Breast epithelium (tissue), 4 donors: ENCODE measurements at regions not wholly inside any gene's neighbourhood (a gene's known extent, or its start where the extent isn't known, plus 50 kb on each side); places are given as distances from the start of the nearest gene placed in this dataset.
"Not testable (repeated sequence)": the region's sequence is repeated elsewhere in the genome, so short reads cannot be mapped to it uniquely, and the experiment has no call there.

Experiments
- DNase-seq, 2 donors: peaks; one replicate each; pipeline ENCODE4 v3.0.0-alpha.2; 2019; ENCODE audit warnings: low spot score in 2 of 2
- H3K27ac ChIP-seq, 2 donors: fragments of 200-600 bp; sonication (generic) in 1 of 2; one replicate each; pipeline ENCODE4 v1.5.1; 2016 to 2019; ENCODE audit warnings: mild to moderate bottlenecking in 1 of 2
- H3K27me3 ChIP-seq, 2 donors: fragments of 200-600 bp; sonication (generic) in 1 of 2; one replicate each; pipeline versions ENCODE4 v1.5.1 to v1.6.0; 2017 to 2019; ENCODE audit warnings: control low read depth in 1 of 2, mild to moderate bottlenecking in 1 of 2
- H3K36me3 ChIP-seq: fragments of 200-600 bp; one replicate; pipeline ENCODE4 v1.5.1; 2019
- H3K4me1 ChIP-seq, 2 donors: fragments of 200-600 bp; sonication (generic); one replicate each; pipeline ENCODE4 v1.5.1; 2016 to 2019; ENCODE audit warnings: control low read depth in 1 of 2
- H3K4me3 ChIP-seq, 3 donors: fragments of 200-600 bp; sonication (generic); 1 replicate in 2 of 3; 2 replicates in 1 of 3; pipeline ENCODE4 v1.5.1; 2016 to 2019; ENCODE audit warnings: mild to moderate bottlenecking in 3 of 3, moderate library complexity in 2 of 3
- H3K9me3 ChIP-seq, 2 donors: fragments of 200-600 bp; sonication (generic) in 1 of 2; one replicate each; pipeline ENCODE4 v1.5.1; 2016 to 2019; ENCODE audit warnings: control low read depth in 1 of 2
- POLR2A ChIP-seq: fragments of 450-650 bp; IDR thresholded peaks from one replicate; pipeline ENCODE4 v1.6.1; 2016; ENCODE audit warnings: antibody characterized with exemption, mild to moderate bottlenecking, moderate library complexity
- POLR2AphosphoS5 ChIP-seq, 3 donors: sonication (generic); formaldehyde crosslinking; IDR thresholded peaks; one replicate each; pipeline ENCODE4 v1.6.1; 2017; ENCODE audit warnings: antibody characterized with exemption in 3 of 3
- intact Hi-C: fragments of 100-400 bp; cut with DNase I; formaldehyde crosslinking; loops from one replicate; pipeline ENCODE4 v1.15.1; 2023; ENCODE audit warnings: low total_unique reads
- TF ChIP-seq, protein P1 (sequence below), 3 donors: fragments of 450-650 bp; IDR thresholded peaks; one replicate each; pipeline ENCODE4 v1.5.1; 2016 to 2017; ENCODE audit warnings: antibody characterized with exemption in 3 of 3, mild to moderate bottlenecking in 3 of 3, moderate library complexity in 3 of 3

DNA sequence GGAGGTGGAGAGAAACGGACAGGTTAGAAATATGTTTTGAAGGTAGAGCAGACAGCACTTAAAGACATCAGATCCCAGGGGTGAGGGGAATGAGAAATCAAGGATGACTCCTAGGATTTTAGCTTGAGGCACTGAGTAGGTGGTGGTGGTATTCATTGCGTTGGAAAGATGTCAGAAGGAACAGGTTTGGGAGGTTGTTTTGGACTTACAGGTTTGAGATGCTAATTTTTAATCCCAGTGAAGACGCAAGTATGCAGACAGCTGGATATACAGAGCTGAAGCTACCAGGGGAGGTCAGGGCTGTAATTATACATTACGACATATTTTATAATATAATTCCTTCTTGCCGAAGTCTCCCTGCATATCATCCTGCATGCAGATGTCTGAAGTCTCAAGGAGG is 433.3 kb downstream of the XYLT1 start:
- no peak overlapping the region for H3K27ac ChIP-seq
- H3K27me3 ChIP-seq, result peaks cover 0 to 6% of the 10 kb centered on the region in 2 donors
- H3K9me3 ChIP-seq, result peaks cover 0 to 7% of the 10 kb centered on the region in 2 donors
- intact Hi-C loops, result no loop called here
- no peaks in the 10 kb centered on the region for H3K36me3 ChIP-seq
- TF ChIP-seq POLR2AphosphoS5 (IDR thresholded peaks at IDR 0.05) (no peak), POLR2A (no peak)
- TF ChIP-seq, protein P1, sequence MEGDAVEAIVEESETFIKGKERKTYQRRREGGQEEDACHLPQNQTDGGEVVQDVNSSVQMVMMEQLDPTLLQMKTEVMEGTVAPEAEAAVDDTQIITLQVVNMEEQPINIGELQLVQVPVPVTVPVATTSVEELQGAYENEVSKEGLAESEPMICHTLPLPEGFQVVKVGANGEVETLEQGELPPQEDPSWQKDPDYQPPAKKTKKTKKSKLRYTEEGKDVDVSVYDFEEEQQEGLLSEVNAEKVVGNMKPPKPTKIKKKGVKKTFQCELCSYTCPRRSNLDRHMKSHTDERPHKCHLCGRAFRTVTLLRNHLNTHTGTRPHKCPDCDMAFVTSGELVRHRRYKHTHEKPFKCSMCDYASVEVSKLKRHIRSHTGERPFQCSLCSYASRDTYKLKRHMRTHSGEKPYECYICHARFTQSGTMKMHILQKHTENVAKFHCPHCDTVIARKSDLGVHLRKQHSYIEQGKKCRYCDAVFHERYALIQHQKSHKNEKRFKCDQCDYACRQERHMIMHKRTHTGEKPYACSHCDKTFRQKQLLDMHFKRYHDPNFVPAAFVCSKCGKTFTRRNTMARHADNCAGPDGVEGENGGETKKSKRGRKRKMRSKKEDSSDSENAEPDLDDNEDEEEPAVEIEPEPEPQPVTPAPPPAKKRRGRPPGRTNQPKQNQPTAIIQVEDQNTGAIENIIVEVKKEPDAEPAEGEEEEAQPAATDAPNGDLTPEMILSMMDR (IDR thresholded peaks at IDR 0.05), result no peak
- DNase-seq, result no peak
- H3K4me1 ChIP-seq, result no peaks in the 10 kb centered on the region
- H3K4me3 ChIP-seq, result no peak overlapping the region

DNA sequence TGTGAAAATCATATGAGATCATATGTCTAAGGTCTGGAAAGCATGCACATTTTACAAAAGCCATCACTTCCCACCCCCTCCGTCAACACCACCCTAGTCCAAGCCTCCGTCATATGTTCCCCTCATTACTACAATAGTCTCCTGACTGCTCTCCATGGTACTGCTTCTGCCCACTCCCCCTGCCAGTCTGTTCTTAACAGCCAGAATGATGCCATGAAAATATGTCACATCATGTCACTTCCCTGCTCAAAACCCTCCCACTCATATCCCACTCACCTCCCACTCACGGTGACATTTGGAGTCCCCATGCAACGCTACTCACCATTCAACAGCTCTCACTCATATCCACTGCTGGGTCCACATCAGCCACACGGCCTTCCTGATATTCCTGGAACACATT is 432.3 kb downstream of the XYLT1 start:
- DNase-seq, result no peak
- peaks cover 0 to 6% of the 10 kb centered on the region in 2 donors for H3K27me3 ChIP-seq
- peaks cover 0 to 7% of the 10 kb centered on the region in 2 donors for H3K9me3 ChIP-seq
- no peak overlapping the region for H3K27ac ChIP-seq
- intact Hi-C loops, result no loop called here
- no peak overlapping the region for H3K4me3 ChIP-seq
- no peaks in the 10 kb centered on the region for H3K4me1 ChIP-seq
- TF ChIP-seq POLR2A (no peak), POLR2AphosphoS5 (IDR thresholded peaks at IDR 0.05) (no peak)
- TF ChIP-seq, protein P1 (IDR thresholded peaks at IDR 0.05), result no peak
- H3K36me3 ChIP-seq, result no peaks in the 10 kb centered on the region

DNA sequence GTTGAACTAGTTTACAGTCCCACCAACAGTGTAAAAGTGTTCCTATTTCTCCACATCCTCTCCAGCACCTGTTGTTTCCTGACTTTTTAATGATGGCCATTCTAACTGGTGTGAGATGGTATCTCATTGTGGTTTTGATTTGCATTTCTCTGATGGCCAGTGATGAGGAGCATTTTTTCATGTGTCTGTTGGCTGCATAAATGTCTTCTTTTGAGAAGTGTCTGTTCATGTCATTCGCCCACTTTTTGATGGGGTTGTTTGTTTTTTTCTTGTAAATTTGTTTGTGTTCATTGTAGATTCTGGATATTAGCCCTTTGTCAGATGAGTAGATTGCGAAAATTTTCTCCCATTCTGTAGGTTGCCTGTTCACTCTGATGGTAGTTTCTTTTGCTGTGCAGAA is 421.7 kb downstream of the XYLT1 start:
- DNase-seq, H3K4me3 ChIP-seq, H3K4me1 ChIP-seq, H3K9me3 ChIP-seq, H3K36me3 ChIP-seq, H3K27me3 ChIP-seq, intact Hi-C loops, H3K27ac ChIP-seq: not testable (repeated sequence)

DNA sequence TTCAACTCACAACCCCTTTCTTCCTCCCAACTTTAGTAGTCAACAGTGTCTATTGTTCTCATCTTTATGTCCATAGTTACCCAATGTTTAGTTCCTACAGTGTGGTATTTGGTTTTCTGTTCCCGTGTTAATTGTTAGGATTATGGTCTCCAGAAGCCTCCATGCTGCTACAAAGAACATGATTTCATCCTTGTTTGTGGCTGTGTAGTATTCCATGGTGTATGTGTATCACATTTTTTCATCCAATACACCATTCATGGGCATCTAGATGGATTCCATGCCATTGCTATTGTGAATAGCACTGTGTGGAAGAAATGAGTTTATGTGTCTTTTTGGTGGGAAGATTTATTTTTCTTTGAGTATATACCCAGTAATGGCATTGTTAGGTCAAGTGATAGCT is 420.3 kb downstream of the XYLT1 start:
- Histone ChIP-seq H3K36me3 (no peaks in the 10 kb centered on the region), H3K4me3 (no peak overlapping the region), H3K9me3 (peaks cover 3 to 6% of the 10 kb centered on the region in 2 donors), H3K4me1 (no peaks in the 10 kb centered on the region), H3K27ac (no peak overlapping the region), H3K27me3 (no peaks in the 10 kb centered on the region)
- intact Hi-C loops, result no loop called here
- no peak for DNase-seq
- TF ChIP-seq POLR2A (no peak), POLR2AphosphoS5 (IDR thresholded peaks at IDR 0.05) (no peak)
- TF ChIP-seq, protein P1 (IDR thresholded peaks at IDR 0.05), result no peak
